ENCODE measurements at regions not wholly inside any gene's neighbourhood (a gene's known extent, or its start where the extent isn't known, plus 50 kb on each side); places are given as distances from the start of the nearest gene placed in this dataset.

- Histone ChIP-seq H3K36me3 (ENCODE audit: control insufficient read depth in 1 of 2, insufficient read depth in 2 of 2, low read length in 2 of 2) (no peaks in the 10 kb centered on the region), H2AFZ (ENCODE audit: low read depth, low read length, poor library complexity, severe bottlenecking) (no peak overlapping the region), H4K20me1 (ENCODE audit: insufficient read depth) (no peaks in the 10 kb centered on the region), H3K79me2 (ENCODE audit: insufficient read depth, low read length) (no peaks in the 10 kb centered on the region), H3K9ac (ENCODE audit: low read length) (no peak overlapping the region), H3K9me2 (ENCODE audit: insufficient read depth) (no peaks in the 10 kb centered on the region), H3K9me3 (ENCODE audit: control insufficient read depth in 1 of 2, insufficient read depth in 1 of 2, low read depth in 1 of 2, low read length in 2 of 2) (peaks cover 0 to 11% of the 10 kb centered on the region in 2 experiments; a peak in 3 of 4 replicates), H3K4me1 (ENCODE audit: control insufficient read depth in 1 of 2, insufficient read depth in 2 of 2, low read length in 2 of 2) (no peaks in the 10 kb centered on the region), H3K4me2 (ENCODE audit: low read length) (no peak overlapping the region), H3K27ac (ENCODE audit: low read depth, low read length) (no peak overlapping the region), H3K27me3 (ENCODE audit: insufficient read depth, low read length) (no peaks in the 10 kb centered on the region), H3K4me3 (replicated peaks in 1 of 2; ENCODE audit: low read depth in 1 of 2, low read length in 2 of 2) (no peak overlapping the region)
- POLR2A ChIA-PET = no interaction called here
- CTCF ChIA-PET = no interaction called here
- RAD21 ChIA-PET (ENCODE audit: low non-redundant PET in 1 of 2, low total read pairs in 2 of 2, uncharacterized antibody in 2 of 2, unreplicated experiment in 2 of 2) = no interaction called here
- DNase-seq (ENCODE audit: low read depth, low spot score) (no peak), ATAC-seq (no peak)
- intact Hi-C loops (cut with micrococcal nuclease) = no loop called here
- no TSS peak for BruUV-seq (replicated peaks)
- TF ChIP-seq CEBPB (IDR thresholded peaks at IDR 0.05; ENCODE audit: low read depth) (no peak), EZH2 (IDR thresholded peaks at IDR 0.05) (no peak), MAX (IDR thresholded peaks at IDR 0.05) (no peak), RAD21 (IDR thresholded peaks at IDR 0.05; ENCODE audit: low read depth) (no peak), POLR2AphosphoS5 (IDR thresholded peaks at IDR 0.05; ENCODE audit: low read depth, low read length) (no peak), ZFX (IDR thresholded peaks at IDR 0.05) (no peak), ZNF274 (IDR thresholded peaks at IDR 0.05; ENCODE audit: low read depth, low read length) (no peak), POLR2A (IDR thresholded peaks at IDR 0.05; ENCODE audit: borderline replicate concordance, extremely low read depth, insufficient read depth, insufficient read length) (no peak), SP1 (IDR thresholded peaks at IDR 0.05; ENCODE audit: low read depth) (no peak), EZH2phosphoT487 (IDR thresholded peaks at IDR 0.05; ENCODE audit: borderline replicate concordance) (no peak), TCF7L2 (IDR thresholded peaks at IDR 0.05; ENCODE audit: borderline replicate concordance, extremely low read depth, insufficient read depth, insufficient read length) (no peak)
Observed at GRCh38 chr11:37999171-37999570, 1401.1 kb upstream of the RAG2 start.

- no TSS peak for BruUV-seq (replicated peaks)
- H3K4me1 ChIP-seq (ENCODE audit: control insufficient read depth in 1 of 2, insufficient read depth in 2 of 2, low read length in 2 of 2) = no peaks in the 10 kb centered on the region
- H4K20me1 ChIP-seq (ENCODE audit: insufficient read depth) = no peaks in the 10 kb centered on the region
- H3K9me2 ChIP-seq (ENCODE audit: insufficient read depth) = no peaks in the 10 kb centered on the region
- H3K9me3 ChIP-seq (ENCODE audit: control insufficient read depth in 1 of 2, insufficient read depth in 1 of 2, low read depth in 1 of 2, low read length in 2 of 2) = peaks cover 0 to 17% of the 10 kb centered on the region in 2 experiments; a peak in 1 of 4 replicates
- ChIA-PET POLR2A (no interaction called here), RAD21 (ENCODE audit: low non-redundant PET in 1 of 2, low total read pairs in 2 of 2, uncharacterized antibody in 2 of 2, unreplicated experiment in 2 of 2) (no interaction called here), CTCF (no interaction called here)
- H3K4me2 ChIP-seq (ENCODE audit: low read length) = no peak overlapping the region
- no peak overlapping the region for H3K4me3 ChIP-seq (replicated peaks in 1 of 2; ENCODE audit: low read depth in 1 of 2, low read length in 2 of 2)
- DNase-seq (ENCODE audit: low read depth, low spot score) = no peak
- no peak overlapping the region for H3K27ac ChIP-seq (ENCODE audit: low read depth, low read length)
- no peak overlapping the region for H2AFZ ChIP-seq (ENCODE audit: low read depth, low read length, poor library complexity, severe bottlenecking)
- H3K9ac ChIP-seq (ENCODE audit: low read length) = no peak overlapping the region
- no peaks in the 10 kb centered on the region for H3K36me3 ChIP-seq (ENCODE audit: control insufficient read depth in 1 of 2, insufficient read depth in 2 of 2, low read length in 2 of 2)
- intact Hi-C loops (cut with micrococcal nuclease) = no loop called here
- no peaks in the 10 kb centered on the region for H3K27me3 ChIP-seq (ENCODE audit: insufficient read depth, low read length)
- ATAC-seq = no peak
- TF ChIP-seq, protein P1, sequence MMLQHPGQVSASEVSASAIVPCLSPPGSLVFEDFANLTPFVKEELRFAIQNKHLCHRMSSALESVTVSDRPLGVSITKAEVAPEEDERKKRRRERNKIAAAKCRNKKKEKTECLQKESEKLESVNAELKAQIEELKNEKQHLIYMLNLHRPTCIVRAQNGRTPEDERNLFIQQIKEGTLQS (IDR thresholded peaks at IDR 0.05) = no peak
- TF ChIP-seq, protein P2, sequence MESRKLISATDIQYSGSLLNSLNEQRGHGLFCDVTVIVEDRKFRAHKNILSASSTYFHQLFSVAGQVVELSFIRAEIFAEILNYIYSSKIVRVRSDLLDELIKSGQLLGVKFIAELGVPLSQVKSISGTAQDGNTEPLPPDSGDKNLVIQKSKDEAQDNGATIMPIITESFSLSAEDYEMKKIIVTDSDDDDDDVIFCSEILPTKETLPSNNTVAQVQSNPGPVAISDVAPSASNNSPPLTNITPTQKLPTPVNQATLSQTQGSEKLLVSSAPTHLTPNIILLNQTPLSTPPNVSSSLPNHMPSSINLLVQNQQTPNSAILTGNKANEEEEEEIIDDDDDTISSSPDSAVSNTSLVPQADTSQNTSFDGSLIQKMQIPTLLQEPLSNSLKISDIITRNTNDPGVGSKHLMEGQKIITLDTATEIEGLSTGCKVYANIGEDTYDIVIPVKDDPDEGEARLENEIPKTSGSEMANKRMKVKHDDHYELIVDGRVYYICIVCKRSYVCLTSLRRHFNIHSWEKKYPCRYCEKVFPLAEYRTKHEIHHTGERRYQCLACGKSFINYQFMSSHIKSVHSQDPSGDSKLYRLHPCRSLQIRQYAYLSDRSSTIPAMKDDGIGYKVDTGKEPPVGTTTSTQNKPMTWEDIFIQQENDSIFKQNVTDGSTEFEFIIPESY (IDR thresholded peaks at IDR 0.05; ENCODE audit: extremely low read depth, insufficient replicate concordance, low read length) = no peak
- TF ChIP-seq EZH2phosphoT487 (IDR thresholded peaks at IDR 0.05; ENCODE audit: borderline replicate concordance) (no peak), EGR1 (IDR thresholded peaks at IDR 0.05; ENCODE audit: low read depth) (no peak), YY1 (IDR thresholded peaks at IDR 0.05; ENCODE audit: extremely low read depth, insufficient replicate concordance, low read depth, low read length) (no peak)
- TF ChIP-seq, protein P3, sequence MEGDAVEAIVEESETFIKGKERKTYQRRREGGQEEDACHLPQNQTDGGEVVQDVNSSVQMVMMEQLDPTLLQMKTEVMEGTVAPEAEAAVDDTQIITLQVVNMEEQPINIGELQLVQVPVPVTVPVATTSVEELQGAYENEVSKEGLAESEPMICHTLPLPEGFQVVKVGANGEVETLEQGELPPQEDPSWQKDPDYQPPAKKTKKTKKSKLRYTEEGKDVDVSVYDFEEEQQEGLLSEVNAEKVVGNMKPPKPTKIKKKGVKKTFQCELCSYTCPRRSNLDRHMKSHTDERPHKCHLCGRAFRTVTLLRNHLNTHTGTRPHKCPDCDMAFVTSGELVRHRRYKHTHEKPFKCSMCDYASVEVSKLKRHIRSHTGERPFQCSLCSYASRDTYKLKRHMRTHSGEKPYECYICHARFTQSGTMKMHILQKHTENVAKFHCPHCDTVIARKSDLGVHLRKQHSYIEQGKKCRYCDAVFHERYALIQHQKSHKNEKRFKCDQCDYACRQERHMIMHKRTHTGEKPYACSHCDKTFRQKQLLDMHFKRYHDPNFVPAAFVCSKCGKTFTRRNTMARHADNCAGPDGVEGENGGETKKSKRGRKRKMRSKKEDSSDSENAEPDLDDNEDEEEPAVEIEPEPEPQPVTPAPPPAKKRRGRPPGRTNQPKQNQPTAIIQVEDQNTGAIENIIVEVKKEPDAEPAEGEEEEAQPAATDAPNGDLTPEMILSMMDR (IDR thresholded peaks at IDR 0.05 in 2 of 3, conservative IDR thresholded peaks at IDR 0.05 in 1 of 3; ENCODE audit: borderline replicate concordance in 1 of 3, insufficient read depth in 1 of 3, low read depth in 2 of 3, low read length in 2 of 3) = no peak
- H3K79me2 ChIP-seq (ENCODE audit: insufficient read depth, low read length) = no peaks in the 10 kb centered on the region
Observed at GRCh38 chr11:37995886-37996285, 1397.8 kb upstream of the RAG2 start.
